Spinal cord (tissue), 9 donors: ENCODE measurements at regions not wholly inside any gene's neighbourhood (a gene's known extent, or its start where the extent isn't known, plus 50 kb on each side); places are given as distances from the start of the nearest gene placed in this dataset.

Experiments
- DNase-seq, 6 donors: peaks; one replicate each; pipeline versions ENCODE4 v3.0.0 to v3.0.0-alpha.2; 2013 to 2015; ENCODE audit warnings: low spot score in 6 of 6, low read depth in 4 of 6
- H3K27ac ChIP-seq: one replicate; pipeline ENCODE4 v1.5.1; 2013; ENCODE audit warnings: low read depth, low read length, control low read depth
- H3K27me3 ChIP-seq: one replicate; pipeline ENCODE4 v1.6.1; 2013; ENCODE audit warnings: low read length; ENCODE audit not compliant: control insufficient read depth, insufficient read depth
- H3K36me3 ChIP-seq: one replicate; pipeline ENCODE4 v1.6.1; 2013; ENCODE audit warnings: low read length; ENCODE audit not compliant: control insufficient read depth, insufficient read depth
- H3K4me1 ChIP-seq: one replicate; pipeline ENCODE4 v1.6.1; 2013; ENCODE audit warnings: low read length; ENCODE audit not compliant: control insufficient read depth, insufficient read depth
- H3K4me3 ChIP-seq: one replicate; pipeline ENCODE4 v1.5.1; 2013; ENCODE audit warnings: low read depth, low read length, control low read depth
- H3K9me3 ChIP-seq: one replicate; pipeline ENCODE4 v1.6.1; 2013; ENCODE audit warnings: low read length; ENCODE audit not compliant: control insufficient read depth, insufficient read depth
- WGBS: methylation state at CpG from one replicate; pipeline ENCODE4 v1.1.5; 2013; ENCODE audit warnings: missing lambda C conversion rate; ENCODE audit not compliant: insufficient coverage; 5-methylcytosine and 5-hydroxymethylcytosine counted together
- donor health status: healthy.

- WGBS: 80% methylated on average over 3 of the region's 6 CpGs
- Histone ChIP-seq H3K4me3 (no peak overlapping the region), H3K27ac (no peak overlapping the region), H3K27me3 (no peaks in the 10 kb centered on the region), H3K36me3 (no peaks in the 10 kb centered on the region), H3K9me3 (no peaks in the 10 kb centered on the region), H3K4me1 (peaks cover 20% of the 10 kb centered on the region)
- no peak for DNase-seq
Observed at GRCh38 chr20:57883224-57883623, 173.4 kb upstream of the PMEPA1 start.

DNA sequence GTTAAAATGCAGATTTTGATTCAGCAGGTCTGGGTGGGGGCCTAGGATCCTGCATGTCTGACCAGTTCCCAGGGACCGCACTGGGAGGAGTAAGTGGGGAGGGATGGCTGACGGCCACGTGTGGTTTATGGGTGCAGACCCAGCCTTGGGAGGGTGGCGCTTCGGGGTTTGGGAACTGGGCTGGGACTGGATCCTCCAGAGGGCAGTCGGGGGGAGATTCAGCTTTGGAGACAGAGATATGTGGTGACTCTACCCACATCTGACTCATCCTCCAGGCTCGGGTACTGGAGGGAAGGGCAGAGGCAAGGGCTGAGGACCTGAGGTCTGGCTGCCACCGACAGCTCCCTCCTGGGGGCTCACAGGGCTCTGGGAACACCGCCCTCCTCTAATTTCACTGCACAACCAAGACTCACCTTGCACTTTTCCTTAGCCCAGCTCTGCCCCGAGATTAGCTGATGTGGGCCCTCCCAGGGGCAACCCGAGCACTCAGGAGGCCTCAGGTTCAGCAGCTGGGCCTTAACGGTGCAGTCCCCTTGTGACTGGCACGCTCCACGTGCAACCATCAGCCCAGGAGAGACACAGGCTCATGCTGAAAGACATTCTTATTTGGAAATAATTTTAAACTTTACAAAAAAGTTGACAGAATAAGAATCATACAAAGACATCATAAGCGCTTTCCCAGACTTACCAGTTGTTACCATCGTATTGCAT lies 172.8 kb upstream of the PMEPA1 start:
- DNase-seq: no peak
- WGBS: 79% methylated on average over 9 of the region's 16 CpGs
- Histone ChIP-seq H3K36me3 (no peaks in the 10 kb centered on the region), H3K9me3 (no peaks in the 10 kb centered on the region), H3K4me1 (peaks cover 20% of the 10 kb centered on the region), H3K4me3 (no peak overlapping the region), H3K27me3 (no peaks in the 10 kb centered on the region), H3K27ac (no peak overlapping the region)

GRCh38 chr20:57881466-57882385 lies 171.9 kb upstream of the PMEPA1 start:
- Histone ChIP-seq H3K4me1 (peaks cover 20% of the 10 kb centered on the region), H3K9me3 (no peaks in the 10 kb centered on the region), H3K27ac (no peak overlapping the region), H3K36me3 (no peaks in the 10 kb centered on the region), H3K27me3 (no peaks in the 10 kb centered on the region), H3K4me3 (no peak overlapping the region)
- DNase-seq: peak in 1 of 6 donors; percentile 60
- 85% methylated on average over 11 of the region's 15 CpGs for WGBS

GRCh38 chr20:57880571-57880892 lies 170.7 kb upstream of the PMEPA1 start:
- Histone ChIP-seq H3K27ac (peak overlapping the region; percentile 68), H3K36me3 (no peaks in the 10 kb centered on the region), H3K9me3 (no peaks in the 10 kb centered on the region), H3K4me1 (peaks cover 20% of the 10 kb centered on the region), H3K27me3 (no peaks in the 10 kb centered on the region), H3K4me3 (no peak overlapping the region)
- DNase-seq: no peak

GRCh38 chr20:57879779-57880570 lies 170.2 kb upstream of the PMEPA1 start:
- Histone ChIP-seq H3K4me3 (no peak overlapping the region), H3K36me3 (no peaks in the 10 kb centered on the region), H3K27ac (peak overlapping the region; percentile 72), H3K9me3 (no peaks in the 10 kb centered on the region), H3K27me3 (no peaks in the 10 kb centered on the region), H3K4me1 (peaks cover 20% of the 10 kb centered on the region)
- WGBS: 35% methylated on average over 8 of the region's 13 CpGs
- DNase-seq: peak in 2 of 6 donors; percentile 32 to 75

- peaks cover 20% of the 10 kb centered on the region for H3K4me1 ChIP-seq
- H3K4me3 ChIP-seq: no peak overlapping the region
- peak overlapping the region; percentile 72 for H3K27ac ChIP-seq
- no peaks in the 10 kb centered on the region for H3K27me3 ChIP-seq
- no peaks in the 10 kb centered on the region for H3K9me3 ChIP-seq
- no peaks in the 10 kb centered on the region for H3K36me3 ChIP-seq
- 74% methylated on average over 4 of the region's 7 CpGs for WGBS
- DNase-seq: no peak
Observed at GRCh38 chr20:57879437-57879778, 169.6 kb upstream of the PMEPA1 start.

- peaks cover 20% of the 10 kb centered on the region for H3K4me1 ChIP-seq
- H3K9me3 ChIP-seq: no peaks in the 10 kb centered on the region
- DNase-seq: no peak
- no peaks in the 10 kb centered on the region for H3K36me3 ChIP-seq
- H3K27me3 ChIP-seq: no peaks in the 10 kb centered on the region
- no peak overlapping the region for H3K4me3 ChIP-seq
- no peak overlapping the region for H3K27ac ChIP-seq
- 97% methylated on average over 7 of the region's 8 CpGs for WGBS
Observed at GRCh38 chr20:57878786-57879424, 169.1 kb upstream of the PMEPA1 start.

- H3K27me3 ChIP-seq: no peaks in the 10 kb centered on the region
- DNase-seq: no peak
- no peak overlapping the region for H3K4me3 ChIP-seq
- H3K4me1 ChIP-seq: peaks cover 20% of the 10 kb centered on the region
- no peak overlapping the region for H3K27ac ChIP-seq
- H3K9me3 ChIP-seq: no peaks in the 10 kb centered on the region
- H3K36me3 ChIP-seq: no peaks in the 10 kb centered on the region
- no CpG with 5 or more reads among the region's 4 CpGs for WGBS
Observed at GRCh38 chr20:57877995-57878394, 168.2 kb upstream of the PMEPA1 start.

GRCh38 chr20:57877131-57877824 lies 167.5 kb upstream of the PMEPA1 start:
- no peaks in the 10 kb centered on the region for H3K27me3 ChIP-seq
- H3K36me3 ChIP-seq: no peaks in the 10 kb centered on the region
- no peak overlapping the region for H3K4me3 ChIP-seq
- peaks cover 20% of the 10 kb centered on the region for H3K4me1 ChIP-seq
- DNase-seq: peak in 1 of 6 donors; percentile 15
- H3K27ac ChIP-seq: no peak overlapping the region
- no peaks in the 10 kb centered on the region for H3K9me3 ChIP-seq
- WGBS: 44% methylated on average over 8 of the region's 16 CpGs
